HuH-7.5 (cell line): ENCODE measurements at regions not wholly inside any gene's neighbourhood (a gene's known extent, or its start where the extent isn't known, plus 50 kb on each side); places are given as distances from the start of the nearest gene placed in this dataset.

Experiments
- DNase-seq: peaks from one replicate; pipeline ENCODE4 v3.0.0; 2011; ENCODE audit warnings: low spot score

DNA sequence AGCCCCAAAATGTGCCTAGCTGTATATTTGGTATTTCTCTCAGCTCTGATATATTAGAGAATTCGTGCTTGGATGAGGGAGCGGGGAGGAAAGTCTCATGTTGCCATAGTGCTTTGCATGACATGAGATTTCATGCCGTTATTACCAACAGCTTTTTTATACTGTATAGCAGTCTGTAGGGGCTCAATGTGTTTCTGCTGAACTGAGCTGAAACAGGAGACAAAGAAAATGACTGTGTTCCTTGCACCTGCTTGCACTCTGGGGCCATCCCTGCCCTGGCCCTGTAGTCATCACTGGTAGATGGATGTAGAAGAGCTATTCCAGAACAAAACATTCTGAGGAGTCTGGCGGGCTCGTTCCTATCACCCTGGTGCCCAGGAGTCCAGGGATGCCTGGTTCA lies 128.0 kb upstream of the SASH1 start:
- no peak for DNase-seq

DNA sequence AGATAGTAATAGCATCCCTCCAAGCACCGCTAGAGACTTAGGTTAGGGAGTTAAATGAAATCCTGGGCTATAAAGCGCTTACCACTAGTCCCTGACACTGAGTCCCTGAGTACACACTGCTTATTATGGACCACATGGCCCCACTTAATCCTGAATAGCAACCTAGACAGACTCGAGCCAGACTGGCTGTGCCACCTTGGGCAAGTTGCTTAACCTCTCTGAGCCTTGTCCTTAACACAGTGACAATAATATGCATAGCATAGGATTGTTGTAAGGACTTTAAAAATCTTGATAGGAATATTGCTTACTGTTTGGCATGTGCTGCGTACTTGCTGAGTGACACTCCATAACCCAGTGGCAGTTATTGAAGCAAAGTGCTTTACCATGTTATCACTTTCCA lies 125.6 kb upstream of the SASH1 start:
- DNase-seq = no peak

DNA sequence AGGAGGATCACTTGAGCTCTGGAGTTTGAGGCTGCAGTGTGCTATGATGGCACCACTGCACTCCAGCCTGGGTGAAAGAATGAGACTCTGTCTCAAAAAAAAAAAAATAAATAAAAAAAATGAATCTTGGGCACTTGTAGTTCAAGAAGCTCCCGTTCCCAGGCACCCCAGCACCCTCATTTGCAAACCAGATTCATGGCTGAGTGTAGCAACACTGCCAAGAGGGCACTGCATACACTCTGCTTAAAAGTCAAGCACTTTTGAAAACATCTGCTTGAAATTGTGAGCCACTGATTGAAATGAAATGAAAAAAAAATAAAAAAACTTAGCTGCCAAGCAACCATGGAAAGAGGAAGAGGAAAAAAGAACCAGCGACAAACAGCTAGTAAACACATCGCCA lies 124.7 kb upstream of the SASH1 start:
- DNase-seq = no peak

DNA sequence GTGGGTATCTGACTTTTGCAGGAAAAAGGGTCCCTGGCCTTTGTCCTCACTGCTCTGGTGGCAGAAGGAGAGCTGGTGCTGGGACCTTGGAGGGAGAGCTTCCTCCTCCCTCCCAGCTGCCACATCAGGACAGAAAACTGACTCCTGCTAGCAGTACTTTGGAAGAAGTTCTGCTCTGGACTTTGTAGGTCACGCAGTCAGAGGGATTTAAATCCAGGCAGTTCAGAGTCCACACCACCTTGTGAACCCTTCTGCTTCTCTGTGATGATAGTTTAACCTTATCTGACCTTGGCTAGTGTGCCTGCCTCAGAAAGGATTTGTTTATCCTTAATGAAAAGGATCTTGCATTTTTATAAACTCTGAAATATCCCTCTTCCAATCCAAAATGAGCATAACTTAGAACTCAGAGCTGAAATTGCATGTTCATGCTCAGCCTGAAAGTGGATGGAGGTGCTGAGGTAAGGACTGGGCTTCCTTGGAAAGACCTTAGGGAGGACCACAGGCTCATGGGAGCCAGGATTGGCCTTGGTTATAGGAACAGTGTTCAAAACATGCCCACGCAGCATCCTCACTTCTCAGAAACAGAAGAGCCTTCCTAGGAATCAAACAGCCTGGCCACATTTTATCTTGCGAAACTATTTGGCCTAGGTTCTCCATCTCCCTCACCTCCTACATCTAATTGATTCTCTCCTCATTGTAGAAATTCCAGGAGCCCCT lies 123.9 kb upstream of the SASH1 start:
- DNase-seq = no peak

DNA sequence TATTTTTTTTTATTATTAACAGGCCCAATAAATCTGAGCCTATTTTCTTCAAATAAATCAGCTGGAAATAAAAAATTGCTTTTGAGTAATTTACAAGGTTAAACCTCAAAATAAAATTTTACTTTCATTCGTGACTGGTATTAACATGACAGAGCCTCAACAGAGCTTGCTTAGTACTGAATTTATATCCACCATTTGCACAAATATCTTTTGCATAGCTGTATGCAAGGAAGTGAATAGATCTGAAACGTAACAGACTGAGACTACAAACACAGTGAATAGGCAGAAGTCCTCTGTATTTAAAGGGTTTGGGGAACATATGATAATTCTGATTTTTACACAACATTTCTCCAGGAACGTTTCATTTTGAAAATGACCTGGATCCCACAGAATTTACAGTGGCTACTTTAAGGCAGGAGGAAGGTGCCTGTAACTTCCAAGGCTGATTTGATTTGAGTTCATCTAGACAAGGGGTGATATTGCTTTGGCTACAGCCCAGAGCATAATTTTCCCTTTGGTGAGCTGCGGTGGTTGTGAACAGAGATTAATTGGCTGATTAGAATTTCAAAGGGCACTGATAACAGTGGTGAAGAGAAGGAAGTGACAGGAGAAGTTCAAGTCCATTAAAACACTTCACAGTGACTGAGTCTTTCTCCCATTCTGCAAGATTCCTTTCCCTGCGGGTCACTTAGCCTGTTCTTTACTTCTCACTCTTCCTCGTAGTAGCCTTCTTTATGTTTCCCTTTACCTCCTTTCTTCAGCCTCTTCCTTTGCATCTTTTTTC lies 121.2 kb upstream of the SASH1 start:
- no peak for DNase-seq

DNA sequence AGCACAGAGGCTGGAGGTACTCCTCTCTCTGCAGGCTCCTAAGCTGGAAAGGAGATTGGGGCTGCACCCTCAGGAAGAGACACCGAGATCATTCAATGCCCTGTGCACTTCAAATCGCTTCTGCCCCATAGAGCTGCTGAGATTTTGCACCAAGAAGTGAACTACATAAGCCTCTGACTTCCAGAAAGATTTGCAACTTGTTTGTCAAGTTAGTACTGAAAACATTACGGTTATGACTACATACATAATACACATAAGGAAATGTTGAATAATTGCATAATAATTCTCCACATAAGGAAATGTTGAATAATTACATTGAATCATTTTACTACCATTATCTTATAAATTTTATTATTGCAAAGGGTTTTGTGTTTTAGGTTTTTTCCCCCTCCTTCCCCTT lies 120.3 kb upstream of the SASH1 start:
- DNase-seq = no peak

DNA sequence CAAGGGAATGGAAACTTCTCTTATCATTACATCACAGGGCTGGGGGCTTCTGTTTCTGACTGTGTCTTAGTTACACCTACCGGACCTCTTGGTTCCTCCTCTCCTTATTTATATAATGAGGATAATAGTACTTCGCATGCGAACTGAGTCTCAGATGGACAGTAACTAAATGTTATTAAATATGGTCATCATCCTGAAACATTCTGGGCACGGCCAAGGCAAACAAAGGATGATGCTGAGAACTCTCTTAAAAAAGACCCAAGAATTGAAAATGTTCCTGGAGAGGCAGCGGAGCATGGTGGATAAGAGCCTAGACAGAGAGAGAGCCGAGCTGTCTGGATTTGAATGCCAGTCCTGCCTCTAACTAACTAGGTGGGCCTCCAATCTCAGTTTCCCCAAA lies 119.8 kb upstream of the SASH1 start:
- no peak for DNase-seq

DNA sequence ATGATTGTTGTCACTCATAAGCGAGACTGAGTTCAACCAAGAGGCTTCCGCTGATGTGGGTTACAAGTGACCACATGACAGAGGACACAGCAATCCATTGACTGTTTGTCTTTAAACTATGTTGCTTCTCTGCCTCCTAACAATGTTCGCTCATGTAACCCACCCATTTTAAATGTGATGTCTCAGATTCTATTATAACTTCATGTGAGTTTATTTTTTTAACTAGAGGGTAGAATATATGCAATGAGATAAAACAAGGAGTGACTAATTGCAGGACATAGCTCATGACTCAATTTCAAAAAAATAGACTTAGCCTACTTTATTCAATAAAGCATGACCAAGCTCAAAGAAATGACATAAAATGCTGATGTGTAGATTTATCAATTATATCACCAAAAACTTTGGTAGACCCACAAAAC lies 119.2 kb upstream of the SASH1 start:
- no peak for DNase-seq

DNA sequence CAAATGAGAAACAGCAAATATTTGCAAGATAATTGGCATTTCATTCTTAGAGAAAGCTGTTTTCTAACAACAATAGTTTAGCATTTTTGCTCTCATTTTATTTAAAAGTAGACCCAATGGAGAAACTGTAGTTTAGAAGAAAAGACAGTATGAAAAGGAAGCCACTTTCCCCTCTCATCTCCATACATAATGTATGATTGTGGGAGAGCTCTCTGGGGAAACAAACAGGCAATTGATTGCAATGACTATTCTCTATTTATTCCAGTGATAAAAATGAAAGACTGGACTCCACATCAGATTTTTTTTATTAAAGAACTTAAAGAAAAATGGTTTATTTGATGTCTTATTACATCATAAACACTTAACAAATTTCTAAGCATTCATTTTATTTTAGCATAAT lies 116.8 kb upstream of the SASH1 start:
- no peak for DNase-seq

DNA sequence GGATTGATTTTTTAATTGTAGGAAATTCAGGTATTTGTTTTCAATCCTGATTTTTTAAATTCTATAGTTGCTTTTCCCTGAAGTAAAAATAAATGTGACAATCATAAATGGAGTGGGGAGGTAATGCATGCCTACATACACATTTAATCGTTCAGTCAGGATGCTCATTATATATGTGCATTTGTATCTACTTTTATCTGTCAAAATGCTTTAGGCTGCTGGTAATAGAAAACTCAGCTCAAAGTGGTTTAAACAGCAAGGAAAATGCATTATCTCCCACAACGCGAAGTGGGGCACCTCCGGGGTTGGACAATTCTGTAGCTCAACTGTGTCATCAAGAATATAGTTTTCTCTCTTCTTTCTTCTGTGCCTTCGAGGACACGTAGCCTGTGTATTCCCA lies 116.4 kb upstream of the SASH1 start:
- no peak for DNase-seq

DNA sequence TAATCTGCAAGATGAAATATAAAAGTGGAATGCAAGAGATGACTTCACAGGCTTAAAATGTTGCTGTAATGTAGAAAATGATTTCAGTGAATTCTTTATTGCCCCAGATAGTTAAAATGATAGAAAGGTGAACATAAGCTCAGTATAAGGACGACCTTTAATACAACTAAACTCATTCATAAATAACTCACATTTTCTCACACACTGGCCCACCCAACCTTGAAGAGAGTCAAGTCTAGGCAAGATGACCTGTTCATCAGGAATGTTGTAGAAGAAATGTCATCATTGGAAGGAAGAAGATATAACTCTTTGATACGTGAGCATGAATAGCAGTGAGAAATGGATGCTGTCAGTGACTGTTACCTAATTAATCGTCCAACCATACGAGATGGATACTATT lies 111.1 kb upstream of the SASH1 start:
- no peak for DNase-seq

DNA sequence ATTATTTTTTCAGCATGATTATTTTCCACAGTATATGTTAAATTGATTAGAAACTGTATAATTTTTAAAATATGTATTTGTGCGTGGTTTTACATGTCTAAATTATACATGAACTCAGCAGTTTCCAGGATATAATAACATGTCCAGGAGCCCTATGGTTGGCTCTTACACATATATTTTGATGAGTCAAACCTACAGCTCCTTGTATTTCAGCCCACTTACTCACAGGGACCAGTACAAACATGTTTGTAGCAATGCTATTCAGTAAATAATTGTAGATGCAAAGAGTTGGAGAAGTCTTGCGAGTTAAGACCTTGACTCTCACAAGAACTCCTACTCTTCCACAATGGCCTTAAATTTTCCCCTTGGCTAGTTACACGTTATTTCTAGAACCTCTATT lies 107.2 kb upstream of the SASH1 start:
- no peak for DNase-seq

DNA sequence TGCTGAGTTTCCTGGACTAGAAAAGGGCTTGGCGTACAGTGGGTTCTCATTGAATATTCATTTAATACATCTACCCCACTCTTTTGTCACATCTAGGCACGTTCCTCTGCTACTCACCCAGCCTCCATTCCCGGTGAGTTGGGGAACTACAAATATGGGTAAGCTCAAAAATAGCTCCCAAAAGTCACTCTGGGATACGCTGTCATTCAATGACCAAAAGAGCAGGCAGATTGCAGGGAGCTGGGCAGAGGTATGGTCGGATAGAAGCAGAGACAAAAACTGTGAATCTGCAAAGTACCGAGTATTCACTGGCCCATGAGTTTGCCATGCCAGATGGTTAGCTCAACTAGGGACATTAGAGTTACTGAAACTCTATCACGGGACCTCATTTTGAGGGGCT lies 103.9 kb upstream of the SASH1 start:
- no peak for DNase-seq

DNA sequence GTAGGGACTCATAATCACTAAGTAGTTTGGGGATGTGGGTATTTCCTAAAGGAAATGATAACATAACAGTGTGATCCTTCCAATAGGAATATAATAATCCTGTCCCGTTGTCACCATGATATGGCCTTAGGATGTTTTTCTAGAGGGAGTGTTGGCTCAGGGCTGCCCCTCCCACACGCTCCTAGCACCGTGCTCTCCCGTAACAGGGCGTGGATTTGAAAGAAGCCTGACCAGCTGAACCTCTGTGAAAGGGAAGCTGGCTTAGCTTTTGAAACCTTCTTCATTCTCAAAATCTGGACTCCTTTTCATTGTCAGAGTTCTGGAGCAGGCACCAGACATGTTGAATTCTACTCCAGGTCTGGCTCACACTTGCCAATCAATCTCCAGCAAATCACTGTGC lies 103.4 kb upstream of the SASH1 start:
- no peak for DNase-seq

DNA sequence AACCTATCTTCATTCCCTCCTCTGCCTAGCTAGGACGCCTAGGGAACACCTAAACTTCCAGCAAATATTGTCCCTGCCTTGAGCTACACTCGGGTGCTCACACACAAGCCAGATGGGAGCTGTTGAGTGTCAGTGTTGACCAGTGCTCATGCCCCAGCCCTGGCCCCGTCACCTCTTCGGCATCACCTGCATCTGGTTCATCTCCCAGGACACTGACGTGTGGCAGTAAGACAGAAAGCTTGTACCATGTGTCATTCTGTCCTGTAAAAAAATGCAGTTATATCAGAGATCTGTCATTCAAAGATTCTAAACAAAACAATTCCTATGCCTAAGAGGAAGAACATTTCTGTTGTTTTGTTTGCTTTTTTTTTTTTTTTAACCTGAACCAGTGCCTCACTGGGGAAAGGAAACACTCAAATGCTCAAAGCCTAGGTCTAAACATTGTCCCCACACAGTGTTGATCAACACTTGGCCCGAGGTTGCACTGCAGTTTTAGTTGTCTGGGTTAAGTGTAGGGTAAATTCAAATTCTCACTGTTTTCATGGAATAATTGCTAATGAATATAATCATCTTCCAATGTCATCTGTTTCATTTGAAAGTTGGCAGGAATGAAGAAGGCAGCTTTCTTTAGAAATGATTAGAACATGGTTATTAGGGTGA lies 102.7 kb upstream of the SASH1 start:
- no peak for DNase-seq

DNA sequence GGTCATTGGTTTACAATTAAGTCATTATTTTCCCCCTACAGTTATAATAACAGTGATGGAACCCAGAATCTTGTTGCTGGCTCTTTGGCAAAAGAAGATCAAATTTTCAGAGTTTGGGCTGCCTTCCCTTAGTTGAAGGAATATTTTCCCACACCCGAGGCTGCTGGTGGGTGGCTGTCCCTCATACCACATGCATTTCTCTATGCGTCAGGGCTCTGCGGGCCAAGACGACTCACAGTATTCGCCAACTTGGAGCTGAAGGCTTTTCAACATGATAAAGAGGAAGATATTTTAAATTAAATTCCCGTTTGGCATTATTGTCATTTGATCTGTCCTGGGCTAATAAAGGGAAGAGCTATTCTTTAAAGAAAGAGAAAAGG lies 102.2 kb upstream of the SASH1 start:
- no peak for DNase-seq

DNA sequence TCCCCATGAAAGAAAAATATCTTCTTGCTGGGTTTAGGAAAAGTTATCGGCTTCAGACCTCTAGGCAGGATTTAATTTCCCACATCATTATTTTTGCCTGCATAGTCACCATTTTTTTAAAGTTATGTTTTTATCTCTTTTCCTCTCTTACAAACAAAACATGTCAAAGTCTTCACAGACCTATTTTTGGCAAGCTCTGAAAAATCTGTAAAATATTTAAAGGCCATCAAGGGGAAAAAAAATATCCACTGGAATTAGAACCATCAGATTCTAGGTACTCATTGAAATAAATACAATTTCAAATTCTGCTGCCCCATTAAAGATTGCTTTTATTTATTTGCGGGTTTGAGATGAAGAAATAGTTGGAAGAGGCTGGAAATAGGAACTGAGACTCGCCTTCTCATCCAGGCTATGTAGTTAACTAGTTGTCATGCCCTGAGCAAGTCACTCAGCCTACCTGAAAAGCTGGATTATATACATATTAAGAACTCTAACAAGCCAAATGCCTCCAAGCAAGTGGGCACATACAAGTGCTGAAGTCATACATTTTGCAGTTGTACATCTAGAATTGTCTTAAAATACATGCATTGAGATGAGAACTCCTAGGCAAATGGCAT lies 101.7 kb upstream of the SASH1 start:
- no peak for DNase-seq

DNA sequence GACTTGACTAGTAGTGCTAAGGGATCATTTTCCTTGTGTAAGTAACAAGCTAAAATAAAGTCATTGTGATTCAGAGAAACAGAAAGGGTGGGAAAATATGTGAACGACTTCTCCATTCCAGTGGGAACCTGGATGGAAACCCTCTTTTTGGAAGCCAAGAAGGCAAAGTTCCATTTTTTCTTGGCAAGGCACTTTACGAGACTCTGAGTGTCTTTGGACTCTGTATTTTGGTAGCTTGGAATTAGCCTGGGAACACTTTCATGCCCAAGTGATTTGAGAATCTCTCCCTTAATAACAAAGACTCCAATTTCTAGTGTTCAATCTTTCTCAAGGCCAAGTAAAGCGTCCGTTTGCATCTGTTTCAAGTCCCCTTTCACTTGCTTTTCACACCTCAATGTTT lies 100.5 kb upstream of the SASH1 start:
- DNase-seq = no peak

DNA sequence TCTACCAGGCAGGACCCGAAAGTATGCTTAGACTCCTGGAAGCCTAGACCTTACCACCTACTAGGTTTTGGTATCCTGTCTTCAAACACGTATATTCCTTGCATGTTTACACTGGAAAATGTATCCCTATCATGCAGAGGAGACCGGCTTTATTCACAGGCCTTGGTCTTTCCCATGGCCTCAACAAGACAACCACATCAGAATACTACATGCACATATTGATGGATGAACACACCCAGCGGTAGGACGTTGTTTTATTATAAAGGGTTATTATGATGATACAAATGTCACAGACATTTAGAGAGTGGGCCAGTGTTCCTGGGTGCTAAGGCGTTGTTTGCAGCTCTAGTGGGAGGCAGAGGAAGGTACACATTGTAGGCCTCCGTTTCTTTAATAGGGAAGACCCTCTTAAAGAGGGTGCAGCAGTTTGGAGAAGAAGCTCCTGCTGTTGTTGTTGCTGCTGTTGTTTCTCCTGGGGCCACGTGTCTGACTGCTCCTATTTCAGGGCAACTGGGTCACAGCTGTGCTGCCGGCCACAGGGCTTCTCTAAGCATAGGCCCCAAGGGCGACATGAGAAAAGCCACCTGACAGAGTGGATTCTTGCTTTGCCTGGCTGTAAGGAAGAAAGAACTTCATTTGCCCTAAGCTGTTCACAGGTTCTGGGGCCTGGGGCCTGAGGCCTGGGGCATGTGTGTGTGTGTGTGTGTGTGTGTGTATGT lies 98.3 kb upstream of the SASH1 start:
- no peak for DNase-seq

DNA sequence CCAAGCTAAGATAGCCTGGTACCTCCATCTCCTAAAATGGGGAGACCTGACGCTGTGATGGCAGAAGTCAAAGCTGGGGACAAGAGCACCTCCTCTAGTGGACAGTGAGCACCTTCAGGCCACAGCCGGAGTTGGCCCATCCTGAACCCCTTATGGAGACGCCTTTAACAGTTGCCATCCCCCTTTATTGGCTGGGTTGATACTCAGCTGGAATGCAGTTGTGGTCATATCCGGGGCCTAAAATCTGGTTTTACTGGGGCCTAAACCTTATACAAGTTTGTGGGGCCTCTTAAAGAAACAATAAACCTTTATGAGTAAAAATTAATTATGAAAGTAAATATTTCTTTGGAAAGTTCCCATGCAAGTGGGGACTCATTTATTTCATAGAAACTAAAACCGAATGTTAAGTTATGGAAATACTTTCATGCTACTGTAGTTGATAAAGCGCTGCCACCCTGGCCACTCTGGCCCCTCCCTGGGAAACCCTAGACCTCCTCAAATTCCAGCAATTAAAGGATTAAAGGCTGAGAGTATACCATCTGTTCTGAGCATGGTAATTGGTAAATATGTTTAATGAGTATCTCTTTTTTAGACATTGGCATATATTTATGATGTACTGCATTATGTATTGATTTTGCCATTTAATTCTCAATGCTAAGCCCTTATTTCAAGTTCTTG lies 95.1 kb upstream of the SASH1 start:
- DNase-seq = no peak

DNA sequence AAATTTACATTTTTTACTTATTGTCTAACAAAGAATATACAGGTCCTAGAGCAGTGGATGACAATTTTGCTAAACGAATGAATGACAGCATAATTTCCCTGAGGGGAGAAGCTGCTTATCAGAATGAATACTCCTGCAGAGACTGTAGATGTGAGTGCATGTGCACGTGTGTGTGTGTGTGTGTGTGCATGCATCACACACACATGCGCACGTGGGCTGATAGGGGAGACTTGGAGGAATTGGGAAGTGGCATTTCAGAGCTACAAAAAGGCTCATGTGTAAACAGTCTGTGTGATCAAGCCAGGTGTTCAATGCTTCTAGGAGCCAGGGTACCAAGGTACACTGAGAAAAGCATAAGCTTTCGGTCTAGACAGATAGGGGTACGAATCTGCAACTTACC lies 93.5 kb upstream of the SASH1 start:
- DNase-seq = no peak
